Fibroblast of the aortic adventitia (primary cell): ENCODE measurements at regions not wholly inside any gene's neighbourhood (a gene's known extent, or its start where the extent isn't known, plus 50 kb on each side); places are given as distances from the start of the nearest gene placed in this dataset.
"Not testable (repeated sequence)": the region's sequence is repeated elsewhere in the genome, so short reads cannot be mapped to it uniquely, and the experiment has no call there.

Experiments used
- DNase-seq: peaks from one replicate; pipeline ENCODE4 v3.0.0-alpha.2; 2010; ENCODE audit warnings: low read depth
- H3K4me3 ChIP-seq: 2 replicates; pipeline ENCODE4 v1.5.1; 2011; ENCODE audit warnings: low read depth, mild to moderate bottlenecking, control low read depth, low read length, moderate library complexity
- TF ChIP-seq, protein P1 (sequence below): IDR thresholded peaks from 2 replicates; pipeline ENCODE4 v1.5.1; 2011; ENCODE audit warnings: mild to moderate bottlenecking, low read length, control low read depth, inconsistent platforms; ENCODE audit not compliant: insufficient read depth

GRCh38 chr15:38793206-38793810 is 228.7 kb upstream of the RASGRP1 start:
- no peak for DNase-seq
- H3K4me3 ChIP-seq, result no peak overlapping the region
- TF ChIP-seq, protein P1, sequence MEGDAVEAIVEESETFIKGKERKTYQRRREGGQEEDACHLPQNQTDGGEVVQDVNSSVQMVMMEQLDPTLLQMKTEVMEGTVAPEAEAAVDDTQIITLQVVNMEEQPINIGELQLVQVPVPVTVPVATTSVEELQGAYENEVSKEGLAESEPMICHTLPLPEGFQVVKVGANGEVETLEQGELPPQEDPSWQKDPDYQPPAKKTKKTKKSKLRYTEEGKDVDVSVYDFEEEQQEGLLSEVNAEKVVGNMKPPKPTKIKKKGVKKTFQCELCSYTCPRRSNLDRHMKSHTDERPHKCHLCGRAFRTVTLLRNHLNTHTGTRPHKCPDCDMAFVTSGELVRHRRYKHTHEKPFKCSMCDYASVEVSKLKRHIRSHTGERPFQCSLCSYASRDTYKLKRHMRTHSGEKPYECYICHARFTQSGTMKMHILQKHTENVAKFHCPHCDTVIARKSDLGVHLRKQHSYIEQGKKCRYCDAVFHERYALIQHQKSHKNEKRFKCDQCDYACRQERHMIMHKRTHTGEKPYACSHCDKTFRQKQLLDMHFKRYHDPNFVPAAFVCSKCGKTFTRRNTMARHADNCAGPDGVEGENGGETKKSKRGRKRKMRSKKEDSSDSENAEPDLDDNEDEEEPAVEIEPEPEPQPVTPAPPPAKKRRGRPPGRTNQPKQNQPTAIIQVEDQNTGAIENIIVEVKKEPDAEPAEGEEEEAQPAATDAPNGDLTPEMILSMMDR, result no peak

GRCh38 chr15:38795471-38796245 is 231.0 kb upstream of the RASGRP1 start:
- DNase-seq, result peak; percentile 70
- TF ChIP-seq, protein P1, result no peak
- no peak overlapping the region for H3K4me3 ChIP-seq

DNA sequence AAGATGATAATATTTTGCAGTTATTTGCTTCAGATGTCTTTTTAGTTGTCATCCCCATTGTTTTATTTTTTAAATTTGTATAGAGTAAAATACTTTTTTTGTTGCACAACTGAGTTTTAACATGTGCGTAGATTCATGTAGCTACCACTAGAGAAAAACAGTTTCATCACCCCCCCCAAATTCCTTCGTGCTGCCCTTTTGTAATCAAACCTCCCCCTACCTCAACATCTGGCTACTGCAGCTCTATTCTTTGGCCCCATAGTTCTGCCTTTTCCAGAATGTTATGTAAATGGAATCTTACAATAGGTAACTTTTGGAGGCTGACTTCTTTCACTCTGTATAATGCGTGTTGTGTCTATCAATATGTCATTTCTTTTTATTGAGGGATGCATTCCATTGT is 232.0 kb upstream of the RASGRP1 start:
- no peak overlapping the region for H3K4me3 ChIP-seq
- TF ChIP-seq, protein P1, result no peak
- DNase-seq, result no peak

- DNase-seq, H3K4me3 ChIP-seq: not testable (repeated sequence)
Measured at GRCh38 chr15:38797506-38797905, 232.9 kb upstream of the RASGRP1 start.

DNA sequence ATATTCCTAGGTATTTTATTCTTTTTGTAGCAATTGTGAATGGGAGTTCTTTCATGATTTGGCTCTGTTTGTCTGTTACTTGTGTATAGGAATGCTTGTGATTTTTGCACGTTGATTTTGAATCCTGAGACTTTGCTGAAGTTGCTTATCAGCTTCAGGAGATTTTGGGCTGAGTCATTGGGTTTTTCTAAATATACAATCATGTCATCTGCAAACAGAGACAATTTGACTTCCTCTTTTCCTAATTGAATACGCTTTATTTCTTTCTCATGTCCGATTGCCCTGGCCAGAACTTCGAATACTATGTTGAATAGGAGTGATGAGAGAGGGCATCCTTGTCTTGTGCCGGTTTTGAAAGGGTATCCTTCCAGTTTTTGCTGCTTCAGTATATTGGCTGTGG is 234.6 kb upstream of the RASGRP1 start:
- H3K4me3 ChIP-seq, DNase-seq: not testable (repeated sequence)

- DNase-seq, result peak; percentile 64
- TF ChIP-seq, protein P1, result peak; percentile 17
- H3K4me3 ChIP-seq, result no peak overlapping the region
Measured at GRCh38 chr15:38809621-38810020, 245.0 kb upstream of the RASGRP1 start.

- H3K4me3 ChIP-seq, result no peak overlapping the region
- TF ChIP-seq, protein P1, result no peak
- DNase-seq, result peak; percentile 15
Measured at GRCh38 chr15:38810686-38811085, 246.1 kb upstream of the RASGRP1 start.

DNA sequence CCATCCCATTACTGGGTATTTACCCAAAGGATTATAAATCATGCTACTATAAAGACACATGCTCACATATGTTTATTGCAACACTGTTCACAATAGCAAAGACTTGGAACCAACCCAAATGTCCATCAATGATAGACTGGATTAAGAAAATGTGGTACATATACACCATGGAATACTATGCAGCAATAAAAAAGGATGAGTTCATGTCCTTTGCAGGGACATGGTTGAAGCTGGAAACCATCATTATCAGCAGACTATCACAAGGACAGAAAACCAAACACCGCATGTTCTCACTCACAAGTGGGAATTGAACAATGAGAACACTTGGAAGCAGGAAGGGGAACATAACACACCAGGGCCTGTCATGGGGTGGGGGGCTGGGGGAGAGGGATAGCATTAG is 249.6 kb upstream of the RASGRP1 start:
- not testable (repeated sequence) for H3K4me3 ChIP-seq, DNase-seq
